GM18907 (cell line): ENCODE measurements at regions not wholly inside any gene's neighbourhood (a gene's known extent, or its start where the extent isn't known, plus 50 kb on each side); places are given as distances from the start of the nearest gene placed in this dataset.

Experiments
- ATAC-seq: cut with Tn5 transposase; IDR thresholded peaks from one replicate; pipeline ENCODE4 v1.9.1; 2021; ENCODE audit warnings: mild to moderate bottlenecking, moderate library complexity; ENCODE audit not compliant: unreplicated experiment

- ATAC-seq: no peak
Observed at GRCh38 chr15:70556779-70557178, 206.6 kb downstream of the UACA start.

- ATAC-seq: no peak
Observed at GRCh38 chr15:70556151-70556741, 207.1 kb downstream of the UACA start.

- no peak for ATAC-seq
Observed at GRCh38 chr15:70555713-70556112, 207.6 kb downstream of the UACA start.

GRCh38 chr15:70547846-70548487 lies 215.4 kb downstream of the UACA start:
- no peak for ATAC-seq

- ATAC-seq: no peak
Observed at GRCh38 chr15:70545526-70545925, 217.8 kb downstream of the UACA start.

- no peak for ATAC-seq
Observed at GRCh38 chr15:70541511-70541910, 221.8 kb downstream of the UACA start.

- ATAC-seq: no peak
Observed at GRCh38 chr15:70539912-70540530, 223.3 kb downstream of the UACA start.

- ATAC-seq: no peak
Observed at GRCh38 chr15:70539409-70539808, 223.9 kb downstream of the UACA start.

GRCh38 chr15:70538278-70538677 lies 225.1 kb downstream of the UACA start:
- no peak for ATAC-seq

- no peak for ATAC-seq
Observed at GRCh38 chr15:70535955-70536338, 227.4 kb downstream of the UACA start.

GRCh38 chr15:70535071-70535954 lies 228.0 kb downstream of the UACA start:
- ATAC-seq: no peak

GRCh38 chr15:70533931-70534742 lies 229.2 kb downstream of the UACA start:
- ATAC-seq: no peak

- ATAC-seq: no peak
Observed at GRCh38 chr15:70532531-70533186, 230.7 kb downstream of the UACA start.

GRCh38 chr15:70531576-70531975 lies 231.8 kb downstream of the UACA start:
- ATAC-seq: no peak

- ATAC-seq: no peak
Observed at GRCh38 chr15:70530906-70531305, 232.5 kb downstream of the UACA start.

GRCh38 chr15:70530503-70530902 lies 232.9 kb downstream of the UACA start:
- no peak for ATAC-seq

- ATAC-seq: no peak
Observed at GRCh38 chr15:70530017-70530499, 233.3 kb downstream of the UACA start.

- no peak for ATAC-seq
Observed at GRCh38 chr15:70528816-70529215, 234.5 kb downstream of the UACA start.

GRCh38 chr15:70528270-70528706 lies 235.1 kb downstream of the UACA start:
- peak; percentile 76 for ATAC-seq

- no peak for ATAC-seq
Observed at GRCh38 chr15:70526974-70527325, 236.4 kb downstream of the UACA start.
